Tibial nerve (tissue), 4 donors: ENCODE measurements at regions not wholly inside any gene's neighbourhood (a gene's known extent, or its start where the extent isn't known, plus 50 kb on each side); places are given as distances from the start of the nearest gene placed in this dataset.

ENCODE experiments used
- EP300 ChIP-seq, 2 donors: sonication (generic); formaldehyde crosslinking; IDR thresholded peaks; one replicate each; pipeline ENCODE4 v1.6.1; 2017; ENCODE audit warnings: antibody characterized with exemption in 2 of 2, mild to moderate bottlenecking in 1 of 2
- TF ChIP-seq, protein P1 (sequence below), 5 experiments: fragments of 200-600 bp in 3 of 5; fragments of 450-650 bp in 2 of 5; sonication (generic) in 3 of 5; IDR thresholded peaks; one replicate each; pipeline ENCODE4 v1.5.1; 2016 to 2019; ENCODE audit warnings: antibody characterized with exemption in 5 of 5, mild to moderate bottlenecking in 3 of 5, moderate library complexity in 2 of 5

DNA sequence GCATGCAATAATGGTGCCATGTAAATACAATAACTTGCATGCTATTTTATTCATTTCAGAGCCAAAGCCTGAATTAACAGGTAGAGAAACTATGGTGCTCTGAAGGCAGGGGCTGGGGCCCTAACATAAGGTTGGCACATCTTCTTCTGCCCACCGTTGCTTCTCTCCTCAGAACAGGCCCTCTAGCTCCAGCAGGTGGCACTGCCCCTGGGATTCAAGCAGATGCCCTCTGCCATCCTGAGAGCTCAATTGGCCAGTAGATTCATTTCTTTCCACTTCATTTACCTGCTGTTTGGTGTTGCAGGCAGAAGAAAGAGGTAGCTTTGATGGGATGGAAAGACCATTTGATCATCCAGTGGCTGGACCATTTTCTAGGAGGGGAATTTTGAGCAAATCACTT lies 130.5 kb downstream of the FOXB1 start:
- TF ChIP-seq EP300 (IDR thresholded peaks at IDR 0.05), result no peak
- TF ChIP-seq, protein P1, sequence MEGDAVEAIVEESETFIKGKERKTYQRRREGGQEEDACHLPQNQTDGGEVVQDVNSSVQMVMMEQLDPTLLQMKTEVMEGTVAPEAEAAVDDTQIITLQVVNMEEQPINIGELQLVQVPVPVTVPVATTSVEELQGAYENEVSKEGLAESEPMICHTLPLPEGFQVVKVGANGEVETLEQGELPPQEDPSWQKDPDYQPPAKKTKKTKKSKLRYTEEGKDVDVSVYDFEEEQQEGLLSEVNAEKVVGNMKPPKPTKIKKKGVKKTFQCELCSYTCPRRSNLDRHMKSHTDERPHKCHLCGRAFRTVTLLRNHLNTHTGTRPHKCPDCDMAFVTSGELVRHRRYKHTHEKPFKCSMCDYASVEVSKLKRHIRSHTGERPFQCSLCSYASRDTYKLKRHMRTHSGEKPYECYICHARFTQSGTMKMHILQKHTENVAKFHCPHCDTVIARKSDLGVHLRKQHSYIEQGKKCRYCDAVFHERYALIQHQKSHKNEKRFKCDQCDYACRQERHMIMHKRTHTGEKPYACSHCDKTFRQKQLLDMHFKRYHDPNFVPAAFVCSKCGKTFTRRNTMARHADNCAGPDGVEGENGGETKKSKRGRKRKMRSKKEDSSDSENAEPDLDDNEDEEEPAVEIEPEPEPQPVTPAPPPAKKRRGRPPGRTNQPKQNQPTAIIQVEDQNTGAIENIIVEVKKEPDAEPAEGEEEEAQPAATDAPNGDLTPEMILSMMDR (IDR thresholded peaks at IDR 0.05), result no peak
